ENCODE measurements at regions not wholly inside any gene's neighbourhood (a gene's known extent, or its start where the extent isn't known, plus 50 kb on each side); places are given as distances from the start of the nearest gene placed in this dataset.

- FAIRE-seq = no peak
- Histone ChIP-seq H3K9me3 (replicated peaks; ENCODE audit: control insufficient read depth, insufficient read depth, low read length) (no peaks in the 10 kb centered on the region), H4K20me1 (replicated peaks; ENCODE audit: control insufficient read depth, extremely low read depth, insufficient read depth, low read length) (no peaks in the 10 kb centered on the region), H3K27ac (ENCODE audit: insufficient read depth, low read depth, low read length) (peak overlapping the region; percentile 64), H3K79me2 (ENCODE audit: control insufficient read depth, insufficient read depth, low read length) (no peaks in the 10 kb centered on the region), H3K36me3 (ENCODE audit: control insufficient read depth in 2 of 2, extremely low read depth in 1 of 2, insufficient read depth in 2 of 2, low read length in 2 of 2) (no peaks in the 10 kb centered on the region), H3K4me1 (ENCODE audit: control insufficient read depth, extremely low read depth, insufficient read depth, low read length) (peaks cover 33% of the 10 kb centered on the region), H3K9me1 (replicated peaks; ENCODE audit: control insufficient read depth, extremely low read depth, insufficient read depth, low read length) (no peaks in the 10 kb centered on the region), H3K4me2 (ENCODE audit: insufficient read depth, low read length) (peak overlapping the region; percentile 40), H3K9ac (replicated peaks; ENCODE audit: extremely low read depth, insufficient read depth, low read length) (peak overlapping the region; percentile 3), H3K27me3 (ENCODE audit: control insufficient read depth in 2 of 2, insufficient read depth in 2 of 2, low read length in 2 of 2) (no peaks in the 10 kb centered on the region), H3K4me3 (replicated peaks in 1 of 3; ENCODE audit: insufficient read depth in 1 of 3, low read depth in 1 of 3, low read length in 3 of 3) (no peak overlapping the region), H2AFZ (ENCODE audit: low read depth, low read length) (peak overlapping the region; percentile 3)
- TF ChIP-seq GATA2 (IDR thresholded peaks at IDR 0.05; ENCODE audit: insufficient read depth, insufficient read length, low read depth, low read length) = no peak
- TF ChIP-seq MYC (IDR thresholded peaks at IDR 0.05; ENCODE audit: low read depth, low read length) = no peak
- TF ChIP-seq POLR2AphosphoS5 (IDR thresholded peaks at IDR 0.05; ENCODE audit: insufficient read depth, low read depth, low read length) = no peak
- POLR2A ChIA-PET = interaction anchor here (2.2 kb wide), 1 partner anchor 242 kb away, joined by 7 read pairs; the partner anchor contains the start of gene ATP2B1
- intact Hi-C loops (cut with micrococcal nuclease) = loop anchor here (1.0 kb wide), 1 partner anchor 304 kb away; no protein-coding TSS in a partner anchor
- TSS peak; percentile 36 for BruUV-seq (replicated peaks)
- no peak for DNase-seq (ENCODE audit: low read depth, low spot score)
- dilution Hi-C loops (cut with MboI; ENCODE audit: extremely low pct_ligation_motif_present, low sequenced_read_pairs) = no loop called here
- CTCF ChIA-PET = interaction anchor here (1.2 to 2.1 kb wide), 5 partner anchors 10 to 153 kb away, joined by 3 to 9 read pairs (median 5); no protein-coding TSS in a partner anchor
Observed at GRCh38 chr12:89950421-89950820, 241.8 kb upstream of the ATP2B1 start.

- intact Hi-C loops (cut with micrococcal nuclease) (loop anchor here (1.0 to 5.0 kb wide), 10 partner anchors 87 to 988 kb away; no protein-coding TSS in a partner anchor), dilution Hi-C loops (cut with MboI; ENCODE audit: extremely low pct_ligation_motif_present, low sequenced_read_pairs) (no loop called here)
- peak overlapping the region; percentile 99 for H3K27ac ChIP-seq (ENCODE audit: insufficient read depth, low read depth, low read length)
- H3K36me3 ChIP-seq (ENCODE audit: control insufficient read depth in 2 of 2, extremely low read depth in 1 of 2, insufficient read depth in 2 of 2, low read length in 2 of 2) = no peaks in the 10 kb centered on the region
- H3K4me2 ChIP-seq (ENCODE audit: insufficient read depth, low read length) = peak overlapping the region; percentile 40
- no peak overlapping the region for H3K4me3 ChIP-seq (replicated peaks in 1 of 3; ENCODE audit: insufficient read depth in 1 of 3, low read depth in 1 of 3, low read length in 3 of 3)
- BruUV-seq (replicated peaks) = TSS peak; percentile 37
- H3K9me3 ChIP-seq (replicated peaks; ENCODE audit: control insufficient read depth, insufficient read depth, low read length) = no peaks in the 10 kb centered on the region
- H2AFZ ChIP-seq (ENCODE audit: low read depth, low read length) = peak overlapping the region; percentile 48
- H3K9me1 ChIP-seq (replicated peaks; ENCODE audit: control insufficient read depth, extremely low read depth, insufficient read depth, low read length) = no peaks in the 10 kb centered on the region
- H3K79me2 ChIP-seq (ENCODE audit: control insufficient read depth, insufficient read depth, low read length) = no peaks in the 10 kb centered on the region
- ChIA-PET CTCF (interaction anchor here (0.6 to 2.1 kb wide), 8 partner anchors 11 to 1749 kb away, joined by 3 to 9 read pairs (median 4); no protein-coding TSS in a partner anchor), POLR2A (interaction anchor here (2.2 kb wide), 1 partner anchor 241 kb away, joined by 7 read pairs; the partner anchor contains the start of gene ATP2B1)
- DNase-seq (ENCODE audit: low read depth, low spot score) (peak; percentile 98), FAIRE-seq (no peak)
- no peaks in the 10 kb centered on the region for H4K20me1 ChIP-seq (replicated peaks; ENCODE audit: control insufficient read depth, extremely low read depth, insufficient read depth, low read length)
- TF ChIP-seq POLR2A (IDR thresholded peaks at IDR 0.05; ENCODE audit: low read depth, low read length) (no peak), JUN (IDR thresholded peaks at IDR 0.05; ENCODE audit: borderline replicate concordance, insufficient read depth, insufficient read length, low read depth) (peak; percentile 49), GATA2 (IDR thresholded peaks at IDR 0.05; ENCODE audit: insufficient read depth, insufficient read length, low read depth, low read length) (peak; percentile 27), FOS (IDR thresholded peaks at IDR 0.05; ENCODE audit: borderline replicate concordance, insufficient read depth, low read length) (peak; percentile 46)
- TF ChIP-seq, protein P1, sequence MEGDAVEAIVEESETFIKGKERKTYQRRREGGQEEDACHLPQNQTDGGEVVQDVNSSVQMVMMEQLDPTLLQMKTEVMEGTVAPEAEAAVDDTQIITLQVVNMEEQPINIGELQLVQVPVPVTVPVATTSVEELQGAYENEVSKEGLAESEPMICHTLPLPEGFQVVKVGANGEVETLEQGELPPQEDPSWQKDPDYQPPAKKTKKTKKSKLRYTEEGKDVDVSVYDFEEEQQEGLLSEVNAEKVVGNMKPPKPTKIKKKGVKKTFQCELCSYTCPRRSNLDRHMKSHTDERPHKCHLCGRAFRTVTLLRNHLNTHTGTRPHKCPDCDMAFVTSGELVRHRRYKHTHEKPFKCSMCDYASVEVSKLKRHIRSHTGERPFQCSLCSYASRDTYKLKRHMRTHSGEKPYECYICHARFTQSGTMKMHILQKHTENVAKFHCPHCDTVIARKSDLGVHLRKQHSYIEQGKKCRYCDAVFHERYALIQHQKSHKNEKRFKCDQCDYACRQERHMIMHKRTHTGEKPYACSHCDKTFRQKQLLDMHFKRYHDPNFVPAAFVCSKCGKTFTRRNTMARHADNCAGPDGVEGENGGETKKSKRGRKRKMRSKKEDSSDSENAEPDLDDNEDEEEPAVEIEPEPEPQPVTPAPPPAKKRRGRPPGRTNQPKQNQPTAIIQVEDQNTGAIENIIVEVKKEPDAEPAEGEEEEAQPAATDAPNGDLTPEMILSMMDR (IDR thresholded peaks at IDR 0.05; ENCODE audit: extremely low read depth in 1 of 2, insufficient read depth in 1 of 2, low read depth in 1 of 2, low read length in 2 of 2) = peak; percentile 21 to 36
- no peaks in the 10 kb centered on the region for H3K27me3 ChIP-seq (ENCODE audit: control insufficient read depth in 2 of 2, insufficient read depth in 2 of 2, low read length in 2 of 2)
- H3K4me1 ChIP-seq (ENCODE audit: control insufficient read depth, extremely low read depth, insufficient read depth, low read length) = peaks cover 33% of the 10 kb centered on the region
- no peak overlapping the region for H3K9ac ChIP-seq (replicated peaks; ENCODE audit: extremely low read depth, insufficient read depth, low read length)
Observed at GRCh38 chr12:89949457-89950195, 241.0 kb upstream of the ATP2B1 start.
